ENCODE measurements at regions not wholly inside any gene's neighbourhood (a gene's known extent, or its start where the extent isn't known, plus 50 kb on each side); places are given as distances from the start of the nearest gene placed in this dataset.

GRCh38 chr13:105116966-105117365 is 1418.5 kb downstream of the EFNB2 start:
- H3K4me1 ChIP-seq (ENCODE audit: control insufficient read depth, insufficient read depth, low read length) = no peaks in the 10 kb centered on the region
- H3K27ac ChIP-seq (ENCODE audit: extremely low read depth, low read depth, low read length) = no peak overlapping the region
- no peak for TF ChIP-seq PRDM4 (tag by site-specific recombination; IDR thresholded peaks at IDR 0.05)
- CTCF ChIA-PET = interaction anchor here (0.7 kb wide), 2 partner anchors 138 to 1025 kb away, joined by 3 to 5 read pairs; no protein-coding TSS in a partner anchor
- H3K9me3 ChIP-seq (ENCODE audit: control insufficient read depth, insufficient read depth, low read depth, low read length) = no peaks in the 10 kb centered on the region
- no peaks in the 10 kb centered on the region for H3K36me3 ChIP-seq (ENCODE audit: control insufficient read depth in 2 of 2, insufficient read depth in 1 of 2, low read length in 2 of 2)
- no peak overlapping the region for H3K4me3 ChIP-seq (ENCODE audit: low read depth, low read length)
- POLR2A ChIA-PET = no interaction called here

- H3K27ac ChIP-seq (ENCODE audit: extremely low read depth, low read depth, low read length) = no peak overlapping the region
- H3K36me3 ChIP-seq (ENCODE audit: control insufficient read depth in 2 of 2, insufficient read depth in 1 of 2, low read length in 2 of 2) = no peaks in the 10 kb centered on the region
- ChIA-PET CTCF (no interaction called here), POLR2A (no interaction called here)
- H3K4me1 ChIP-seq (ENCODE audit: control insufficient read depth, insufficient read depth, low read length) = no peaks in the 10 kb centered on the region
- no peak overlapping the region for H3K4me3 ChIP-seq (ENCODE audit: low read depth, low read length)
- no peak for TF ChIP-seq PRDM10 (tag by site-specific recombination; IDR thresholded peaks at IDR 0.05)
- H3K9me3 ChIP-seq (ENCODE audit: control insufficient read depth, insufficient read depth, low read depth, low read length) = no peaks in the 10 kb centered on the region
These were observed 1422.9 kb downstream of the EFNB2 start for GRCh38 chr13:105112561-105112960.

GRCh38 chr13:105107781-105108180 is 1427.7 kb downstream of the EFNB2 start:
- Histone ChIP-seq H3K27ac (ENCODE audit: extremely low read depth, low read depth, low read length) (no peak overlapping the region), H3K9me3 (ENCODE audit: control insufficient read depth, insufficient read depth, low read depth, low read length) (no peaks in the 10 kb centered on the region), H3K4me1 (ENCODE audit: control insufficient read depth, insufficient read depth, low read length) (no peaks in the 10 kb centered on the region), H3K4me3 (ENCODE audit: low read depth, low read length) (no peak overlapping the region), H3K36me3 (ENCODE audit: control insufficient read depth in 2 of 2, insufficient read depth in 1 of 2, low read length in 2 of 2) (no peaks in the 10 kb centered on the region)
- TF ChIP-seq ZNF354C (tag by site-specific recombination; IDR thresholded peaks at IDR 0.05; ENCODE audit: borderline replicate concordance, low read depth) (no peak), ZBTB49 (tag by site-specific recombination; IDR thresholded peaks at IDR 0.05; ENCODE audit: low read depth) (no peak), ZNF701 (tag by site-specific recombination; IDR thresholded peaks at IDR 0.05) (no peak), ZNF26 (tag by site-specific recombination; IDR thresholded peaks at IDR 0.05) (no peak), YY2 (tag by site-specific recombination; IDR thresholded peaks at IDR 0.05) (no peak), ZNF133 (tag by site-specific recombination; IDR thresholded peaks at IDR 0.05) (no peak)
- ChIA-PET POLR2A (no interaction called here), CTCF (interaction anchor here (0.7 kb wide), 1 partner anchor 334 kb away, joined by 4 read pairs; no protein-coding TSS in a partner anchor)
